Erythroblast (primary cell): ENCODE measurements at regions not wholly inside any gene's neighbourhood (a gene's known extent, or its start where the extent isn't known, plus 50 kb on each side); places are given as distances from the start of the nearest gene placed in this dataset.
A peak's percentile ranks its signal among the peaks of the same experiment; 100 is the strongest.
"Not testable (repeated sequence)": the region's sequence is repeated elsewhere in the genome, so short reads cannot be mapped to it uniquely, and the experiment has no call there.

Source experiments
- DNase-seq, 2 experiments: peaks; one replicate each; lab custom pipeline; 2025; lab: John Stamatoyannopoulos, UW
- GATA1 ChIP-seq: IDR thresholded peaks from 2 replicates; pipeline ENCODE4 v1.6.1; 2011; ENCODE audit warnings: low read depth, mild to moderate bottlenecking, control low read depth, low read length, moderate library complexity
- POLR2A ChIP-seq: IDR thresholded peaks from 2 replicates; pipeline ENCODE4 v1.6.1; 2011; ENCODE audit warnings: mild to moderate bottlenecking, low read length

DNA sequence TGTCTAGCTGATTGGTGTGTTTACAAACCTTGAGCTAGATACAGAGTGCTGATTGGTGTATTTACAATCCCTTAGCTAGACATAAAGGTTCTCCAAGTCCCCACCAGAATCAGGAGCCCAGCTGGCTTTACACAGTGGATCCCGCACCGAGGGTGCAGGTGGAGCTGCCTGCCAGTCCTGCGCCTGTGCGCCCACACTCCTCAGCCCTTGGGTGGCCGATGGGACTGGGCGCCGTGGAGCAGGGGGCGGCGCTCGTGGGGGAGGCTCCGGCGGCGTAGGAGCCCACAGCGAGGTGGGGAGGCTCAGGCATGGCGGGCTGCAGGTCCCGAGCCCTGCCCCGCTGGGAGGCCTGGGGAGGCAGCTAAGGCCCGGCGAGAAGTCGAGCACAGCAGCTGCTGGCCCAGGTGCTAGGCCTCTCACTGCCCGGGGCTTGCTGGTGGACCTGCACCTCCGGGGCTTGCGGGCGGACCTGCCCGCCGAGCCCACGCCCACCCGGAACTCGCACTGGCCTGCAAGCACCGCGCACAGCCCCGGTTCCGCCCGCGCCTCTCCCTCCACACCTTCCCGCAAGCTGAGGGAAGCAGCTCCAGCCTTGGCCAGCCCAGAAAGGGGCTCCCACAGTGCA is 51.0 kb upstream of the CDYL start:
- DNase-seq = not testable (repeated sequence)

DNA sequence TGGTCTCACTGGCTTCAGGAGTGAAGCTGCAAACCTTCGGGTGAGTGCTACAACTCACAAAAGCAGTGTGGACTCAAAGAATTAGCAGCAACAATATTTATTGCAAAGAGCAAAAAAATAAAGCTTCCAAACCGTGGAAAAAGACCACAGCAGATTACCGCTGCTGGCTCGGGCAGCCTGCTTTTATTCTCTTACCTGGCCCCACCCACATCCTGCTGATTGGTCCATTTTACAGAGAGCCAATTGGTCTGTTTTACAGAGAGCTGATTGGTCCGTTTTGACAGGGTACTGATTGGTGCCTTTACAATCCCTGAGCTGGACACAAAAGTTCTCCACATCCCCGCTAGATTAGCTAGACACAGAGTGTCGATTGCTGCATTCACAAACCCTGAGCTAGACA is 51.5 kb upstream of the CDYL start:
- DNase-seq = not testable (repeated sequence)

DNA sequence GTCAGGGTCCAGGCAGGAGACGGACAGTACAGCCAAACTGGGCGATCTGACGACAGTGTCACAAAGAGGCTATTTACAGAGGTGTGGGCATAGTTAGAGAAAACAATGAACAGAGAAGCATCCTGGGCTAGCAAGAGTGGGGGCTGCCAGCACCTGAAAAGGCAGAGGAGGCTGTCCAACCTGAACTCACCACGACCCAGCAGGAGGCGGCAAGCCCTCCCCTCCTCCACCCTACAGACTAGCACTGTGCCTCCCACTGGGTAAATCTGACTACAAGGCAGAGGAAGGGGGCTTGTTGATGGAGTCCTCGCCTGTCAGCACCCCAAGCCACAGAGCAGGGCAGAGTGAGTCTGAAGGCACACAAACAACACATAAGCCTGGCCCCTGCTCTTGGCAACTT is 52.8 kb upstream of the CDYL start:
- DNase-seq = no peak
- TF ChIP-seq POLR2A = no peak
- TF ChIP-seq GATA1 = no peak

DNA sequence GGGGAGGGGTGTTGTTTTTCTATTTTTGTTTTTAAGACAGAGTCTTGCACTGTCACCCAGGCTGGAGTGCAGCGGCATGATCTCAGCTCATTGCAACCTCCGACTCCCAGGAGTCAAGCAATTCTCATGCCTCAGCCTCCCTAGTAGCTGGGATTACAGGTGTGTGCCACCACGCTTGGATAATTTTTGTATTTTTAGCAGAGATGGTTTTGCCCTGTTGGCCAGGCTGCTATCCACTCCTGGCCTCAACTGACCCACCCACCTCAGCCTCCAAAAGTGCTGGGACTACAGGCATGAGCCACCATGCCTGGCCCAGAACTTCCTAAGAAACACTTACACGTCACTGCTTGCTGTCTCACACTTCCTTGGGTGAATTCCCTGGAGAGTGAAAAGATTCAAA is 54.8 kb upstream of the CDYL start:
- DNase-seq = not testable (repeated sequence)

DNA sequence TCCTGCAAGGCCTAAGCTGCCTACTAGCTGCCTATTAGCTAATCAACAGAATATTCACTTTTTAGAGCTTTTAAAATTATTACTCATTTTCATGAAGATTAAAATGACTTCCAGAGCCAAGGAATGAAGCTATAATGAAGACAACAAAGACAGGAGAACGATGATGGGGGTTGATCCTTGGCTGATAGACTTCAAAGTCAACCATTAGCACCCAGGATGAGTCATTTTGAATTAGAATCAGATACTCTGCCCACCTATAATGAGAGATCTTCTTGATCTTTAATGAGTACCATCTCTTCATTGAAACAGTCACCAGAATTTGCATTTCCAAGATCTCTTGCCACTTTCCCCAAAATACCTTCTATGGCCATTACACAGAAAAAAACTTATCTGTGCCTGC is 56.7 kb upstream of the CDYL start:
- no peak for DNase-seq
- TF ChIP-seq GATA1 (no peak), POLR2A (no peak)

DNA sequence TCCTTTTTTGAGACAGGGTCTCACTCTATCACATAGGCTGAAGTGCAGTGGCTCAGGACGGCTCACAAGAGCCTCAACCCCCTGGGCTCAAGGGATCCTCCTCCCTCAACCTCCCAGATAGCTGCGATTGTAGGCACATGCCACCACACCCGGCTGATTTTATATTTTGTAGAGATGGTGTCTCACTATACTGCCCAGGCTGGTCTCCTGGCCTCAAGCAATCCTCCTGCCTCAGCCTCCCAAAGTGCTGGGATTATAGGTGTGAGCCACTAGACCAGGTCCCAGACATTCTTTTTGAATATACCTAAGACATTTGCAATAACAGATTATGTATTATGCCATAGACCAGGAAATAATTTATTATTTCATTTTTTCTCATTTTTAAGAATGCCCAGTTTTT is 58.3 kb upstream of the CDYL start:
- DNase-seq = no peak
- TF ChIP-seq GATA1 (no peak), POLR2A (no peak)

DNA sequence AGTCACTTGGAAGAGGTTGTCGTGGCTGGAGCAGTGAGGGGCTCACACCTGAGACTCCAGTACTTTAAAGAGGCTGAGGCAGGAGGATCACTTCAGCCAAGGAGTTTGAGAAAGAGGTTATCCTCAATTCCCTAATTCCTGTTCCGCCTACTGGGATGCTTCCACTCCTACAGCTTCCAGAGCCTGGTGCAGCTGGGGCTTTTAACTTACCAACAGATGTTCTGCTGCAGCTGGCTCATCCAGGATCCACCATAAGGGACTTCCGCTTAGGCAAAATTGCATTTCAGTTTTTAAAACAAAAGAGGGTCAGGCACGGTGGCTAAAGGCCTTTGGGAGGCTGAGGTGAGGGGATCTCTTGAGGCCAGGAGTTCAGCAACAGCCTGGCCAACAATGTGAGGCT is 59.1 kb upstream of the CDYL start:
- TF ChIP-seq POLR2A = no peak
- TF ChIP-seq GATA1 = no peak

DNA sequence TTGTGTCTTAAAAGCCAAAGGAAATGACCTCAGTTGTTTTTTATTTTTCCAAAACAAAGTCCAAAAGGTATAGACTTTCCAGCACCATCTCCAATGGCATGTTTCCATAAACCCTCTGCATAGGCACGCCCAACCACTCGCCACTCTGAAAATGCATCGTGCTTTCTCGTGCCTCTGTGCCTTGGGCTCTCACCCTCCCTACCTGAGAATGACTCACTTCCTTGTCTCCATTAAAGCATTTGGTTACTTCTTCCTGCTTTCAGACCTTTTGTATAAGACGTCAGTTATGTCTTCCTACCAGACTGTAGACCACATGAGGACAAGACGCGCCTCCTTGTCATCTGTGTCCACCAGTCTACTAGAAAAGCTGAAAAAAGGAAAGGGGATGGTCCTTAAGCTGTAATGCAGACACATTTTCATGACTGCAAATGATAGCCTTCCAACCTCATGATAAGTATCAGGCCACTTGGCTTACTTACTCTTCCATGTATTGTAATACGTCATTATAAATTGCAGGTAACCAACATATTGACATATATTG is 61.2 kb upstream of the CDYL start:
- no peak for TF ChIP-seq POLR2A
- TF ChIP-seq GATA1 = no peak

More for the DNA sequence above, 59.1 kb upstream of the CDYL start:
- DNase-seq = no peak

DNA sequence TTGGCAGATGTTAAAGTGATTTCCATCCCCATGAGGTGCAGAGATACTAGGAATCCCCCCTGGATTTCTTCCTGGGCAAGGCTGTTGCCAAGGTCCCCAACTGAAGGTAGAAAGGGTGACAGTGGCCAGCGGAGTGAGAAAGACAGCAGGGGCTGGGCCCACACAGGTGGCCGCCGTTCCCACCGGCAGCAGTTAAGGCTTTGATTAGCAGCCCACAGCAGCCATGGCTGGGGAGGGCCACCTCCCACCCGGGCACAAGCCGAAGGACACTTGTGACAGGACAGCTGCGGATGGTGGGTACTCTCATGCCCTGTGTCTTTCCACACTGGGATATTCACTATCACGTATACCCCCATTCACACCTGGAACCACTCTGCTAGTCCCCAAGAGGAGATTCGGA is 63.9 kb upstream of the CDYL start:
- TF ChIP-seq GATA1 = no peak
- TF ChIP-seq POLR2A = no peak
- DNase-seq = no peak

More for the DNA sequence above, 61.2 kb upstream of the CDYL start:
- no peak for DNase-seq

DNA sequence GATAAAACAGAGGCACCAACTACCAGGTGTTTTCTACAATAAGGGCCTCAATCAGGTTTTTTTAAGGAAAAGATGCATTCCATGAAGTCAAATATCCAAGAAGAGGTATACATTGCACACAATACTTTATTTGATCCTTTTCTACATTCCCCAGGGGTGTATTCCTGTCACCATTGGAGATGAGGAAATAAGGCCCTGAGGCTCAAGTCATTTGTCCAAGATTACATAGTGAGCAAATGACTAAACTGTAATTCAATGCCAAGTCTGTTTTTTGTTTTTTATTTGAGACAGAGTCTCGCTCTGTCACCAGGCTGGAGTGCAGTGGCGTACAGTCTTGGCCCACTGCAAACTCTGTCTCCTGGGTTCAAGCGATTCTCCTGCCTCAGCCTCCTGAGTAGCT is 69.2 kb upstream of the CDYL start:
- DNase-seq = no peak
- no peak for TF ChIP-seq POLR2A
- no peak for TF ChIP-seq GATA1

DNA sequence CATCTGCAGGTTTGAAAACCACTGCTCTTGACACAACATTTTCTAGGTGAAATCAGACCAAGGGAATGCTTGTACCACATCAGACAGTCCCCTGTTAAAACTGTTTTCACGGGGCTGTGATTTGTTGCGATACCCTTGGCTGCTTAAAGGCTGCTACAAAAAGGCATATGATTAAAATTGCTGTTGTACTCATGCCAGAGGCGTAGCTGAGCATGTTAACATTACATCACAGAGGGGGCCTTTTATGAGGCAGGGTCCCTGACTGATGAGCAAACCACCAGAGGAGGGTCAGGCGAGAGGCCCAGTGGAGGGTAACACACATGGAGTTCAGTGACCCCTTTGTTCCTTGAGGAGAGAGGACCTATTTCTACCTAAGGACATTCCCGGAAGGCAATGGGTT is 70.4 kb upstream of the CDYL start:
- DNase-seq = no peak
- no peak for TF ChIP-seq GATA1
- no peak for TF ChIP-seq POLR2A

DNA sequence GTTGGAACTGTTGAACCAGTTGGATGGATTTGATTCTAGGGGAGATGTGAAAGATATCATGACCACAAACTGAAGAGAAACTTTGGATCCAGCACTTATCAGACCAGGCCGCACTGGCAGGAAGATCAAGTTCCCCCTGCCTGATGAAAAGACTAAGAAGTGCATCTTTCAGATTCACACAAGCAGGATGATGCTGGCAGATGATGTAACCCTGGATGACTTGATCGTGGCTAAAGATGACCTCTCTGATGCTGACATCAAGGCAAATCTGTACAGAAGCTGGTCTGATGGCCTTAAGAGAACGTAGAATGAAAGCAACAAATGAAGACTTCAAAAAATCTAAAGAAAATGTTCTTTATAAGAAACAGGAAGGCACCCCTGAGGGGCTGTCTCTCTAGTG is 72.8 kb upstream of the CDYL start:
- DNase-seq = peak in 1 of 2 experiments; percentile 30
- TF ChIP-seq POLR2A = no peak
- TF ChIP-seq GATA1 = no peak

DNA sequence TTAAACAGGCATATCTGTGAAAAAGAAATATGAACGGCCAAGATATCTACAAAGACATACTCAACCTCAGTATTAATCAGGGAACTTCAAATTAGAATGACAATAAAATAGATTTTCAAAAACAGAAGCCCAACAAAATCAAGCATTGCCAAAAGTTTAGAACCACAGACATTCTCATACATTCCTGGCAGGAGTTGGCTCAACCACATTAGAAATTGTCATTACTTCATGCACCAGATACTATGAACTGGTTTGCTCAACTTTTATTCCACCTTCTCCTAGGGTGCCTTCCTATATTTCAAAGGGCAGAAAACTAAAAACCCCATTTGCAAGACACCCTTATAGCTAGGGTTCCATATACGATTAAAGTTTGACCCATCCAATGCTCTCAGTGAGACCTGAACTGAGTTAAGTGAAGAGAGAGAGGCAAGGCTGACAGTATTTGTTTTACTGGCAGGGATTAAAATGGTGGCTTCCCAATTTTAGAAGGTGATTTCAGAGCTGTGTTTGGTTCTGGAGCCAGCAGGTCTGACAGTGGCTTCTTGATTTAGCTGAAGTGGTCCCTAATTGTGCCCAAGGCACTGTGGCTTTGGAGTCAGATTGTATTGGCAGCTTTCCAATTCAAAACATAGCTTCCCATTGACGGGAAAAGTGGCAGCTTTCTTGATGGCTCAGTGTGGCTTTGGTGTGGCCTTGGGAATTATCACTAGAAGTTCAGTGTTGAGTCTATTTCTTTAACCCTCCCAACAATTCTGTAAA is 77.1 kb upstream of the CDYL start:
- DNase-seq = no peak
- TF ChIP-seq POLR2A (no peak), GATA1 (no peak)

DNA sequence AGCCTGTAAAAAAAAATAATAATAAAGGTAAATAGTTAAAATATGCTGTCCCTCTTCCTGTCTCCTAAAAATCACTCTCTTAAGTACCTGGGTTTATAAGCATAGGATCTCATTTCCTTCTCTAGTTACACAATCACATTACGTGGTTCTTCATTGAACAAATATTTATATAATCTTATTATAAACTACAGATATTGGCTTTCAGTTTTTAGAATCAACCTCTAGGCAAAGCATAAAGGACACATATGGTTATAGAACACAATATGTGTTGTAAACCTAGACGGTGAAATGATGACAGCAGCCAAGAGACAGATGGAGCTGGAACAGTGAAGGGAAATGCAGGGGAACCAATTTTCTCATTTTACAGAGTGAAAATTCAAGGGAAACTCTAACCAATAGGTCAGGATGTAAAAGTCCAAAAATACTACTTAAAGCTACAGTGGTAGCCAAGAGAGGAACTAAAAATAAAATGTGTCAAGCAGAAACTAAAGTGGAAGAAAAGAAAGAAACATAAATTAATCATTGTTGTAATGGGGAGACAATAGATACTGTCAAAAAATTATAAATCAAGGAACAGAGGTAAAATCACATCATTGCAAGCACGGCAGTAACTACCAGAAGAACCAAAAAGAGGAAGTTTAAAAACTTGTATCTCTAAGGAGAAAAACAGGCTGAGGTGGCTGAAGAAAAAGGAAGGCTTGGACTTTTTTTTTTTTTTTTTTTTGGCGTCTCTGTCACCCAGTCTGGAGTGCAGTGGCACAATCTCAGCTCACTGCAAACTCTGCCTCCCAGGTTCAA is 82.8 kb upstream of the CDYL start:
- DNase-seq = no peak
- TF ChIP-seq POLR2A (no peak), GATA1 (no peak)

DNA sequence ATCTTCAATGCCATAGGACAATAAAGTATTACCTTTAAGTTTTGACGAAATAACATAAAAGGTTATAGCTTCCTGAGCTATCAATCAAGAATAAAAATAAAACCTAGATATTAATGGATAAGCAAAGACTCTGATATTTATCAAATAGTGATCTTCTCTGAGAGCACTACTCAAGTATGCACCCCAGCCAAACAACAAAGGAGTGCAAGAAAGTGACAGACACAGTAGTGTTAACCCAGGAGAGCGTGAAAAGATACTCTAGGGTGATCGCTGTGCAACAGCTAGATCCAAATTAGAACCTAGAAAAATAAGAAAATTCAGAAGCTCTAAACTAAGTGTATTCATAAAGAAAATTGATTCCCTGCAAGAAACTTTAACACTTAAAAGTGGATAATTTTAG is 83.5 kb upstream of the CDYL start:
- TF ChIP-seq POLR2A (no peak), GATA1 (no peak)
- no peak for DNase-seq
